MG63 (cell line): ENCODE measurements at regions not wholly inside any gene's neighbourhood (a gene's known extent, or its start where the extent isn't known, plus 50 kb on each side); places are given as distances from the start of the nearest gene placed in this dataset.

ENCODE experiments used
- DNase-seq: peaks from one replicate; pipeline ENCODE4 v3.0.0-alpha.2; 2020
- H3K27me3 ChIP-seq: fragments of 250-450 bp; sonication (Bioruptor Pico); 2 replicates; pipeline ENCODE4 v1.5.1; 2020; ENCODE audit warnings: mild to moderate bottlenecking, moderate library complexity
- H3K36me3 ChIP-seq: fragments of 250-450 bp; sonication (Bioruptor Pico); 2 replicates; pipeline ENCODE4 v1.5.1; 2020; ENCODE audit warnings: mild to moderate bottlenecking, moderate library complexity
- H3K4me3 ChIP-seq: fragments of 250-450 bp; sonication (Bioruptor Pico); 2 replicates; pipeline ENCODE4 v1.5.1; 2020; ENCODE audit warnings: mild to moderate bottlenecking, moderate library complexity
- H3K9me3 ChIP-seq: fragments of 250-450 bp; sonication (Bioruptor Pico); 2 replicates; pipeline ENCODE4 v1.5.1; 2020; ENCODE audit warnings: mild to moderate bottlenecking, moderate library complexity

- H3K36me3 ChIP-seq, result no peaks in the 10 kb centered on the region
- no peaks in the 10 kb centered on the region for H3K9me3 ChIP-seq
- H3K4me3 ChIP-seq, result no peak overlapping the region
- H3K27me3 ChIP-seq, result no peaks in the 10 kb centered on the region
- DNase-seq, result no peak
These were observed 51.8 kb upstream of the GRIK1 start for GRCh38 chr21:29991624-29992023.

GRCh38 chr21:29989634-29990234 lies 49.9 kb upstream of the GRIK1 start:
- no peak for DNase-seq
- no peaks in the 10 kb centered on the region for H3K9me3 ChIP-seq
- H3K27me3 ChIP-seq, result no peaks in the 10 kb centered on the region
- no peak overlapping the region for H3K4me3 ChIP-seq
- H3K36me3 ChIP-seq, result no peaks in the 10 kb centered on the region
